Right cardiac atrium (tissue), 5 donors: ENCODE measurements at regions not wholly inside any gene's neighbourhood (a gene's known extent, or its start where the extent isn't known, plus 50 kb on each side); places are given as distances from the start of the nearest gene placed in this dataset.

Experiments
- ATAC-seq, 2 donors: fragments of 200-7000 bp; cut with Tn5 transposase; one replicate each; pipeline versions ENCODE4 v1.8.0 to v1.9.1; 2020; ENCODE audit warnings: moderate library complexity in 2 of 2, mild to moderate bottlenecking in 1 of 2
- DNase-seq, 3 donors: peaks; one replicate each; pipeline ENCODE4 v3.0.0-alpha.2; 2020
- H3K27ac ChIP-seq: one replicate; pipeline ENCODE4 v1.5.1; 2013; ENCODE audit warnings: mild to moderate bottlenecking, low read length, control low read depth, moderate library complexity
- H3K27me3 ChIP-seq: one replicate; pipeline ENCODE4 v1.6.1; 2013; ENCODE audit not compliant: control insufficient read depth, insufficient read depth
- H3K4me1 ChIP-seq: one replicate; pipeline ENCODE4 v1.6.1; 2013; ENCODE audit warnings: low read length; ENCODE audit not compliant: control insufficient read depth, insufficient read depth
- H3K4me3 ChIP-seq: one replicate; pipeline ENCODE4 v1.5.1; 2013; ENCODE audit warnings: low read length, control low read depth
- H3K9me3 ChIP-seq: one replicate; pipeline ENCODE4 v1.6.1; 2013; ENCODE audit warnings: low read length; ENCODE audit not compliant: control insufficient read depth
- WGBS: extraction: QIAGEN DNeasy Blood & Tissue Kit; methylation state at CpG from one replicate; pipeline ENCODE4 v1.1.7; 2013; 5-methylcytosine and 5-hydroxymethylcytosine counted together
- intact Hi-C, 4 donors: fragments of 100-400 bp; cut with DNase I; formaldehyde crosslinking; loops; one replicate each; pipeline versions ENCODE4 v1.11.0 to v1.14.0; 2022 to 2023
- donor health status: healthy with polysubstance abuse.
- donor health status: DM: no; HTN: yes; CAD: no.
- donor health status: DM: no; HTN: no; CAD: no.
- donor health status: DM: no; HTN: yes; CAD: no; lungs with severe emphysema.
- donor health status: DM: yes; HTN: yes; CAD: no.

GRCh38 chr6:147841547-147842148, 333.2 kb downstream of the SAMD5 start:
- H3K4me3 ChIP-seq = no peak overlapping the region
- H3K4me1 ChIP-seq = no peaks in the 10 kb centered on the region
- no peak for ATAC-seq
- no peak for DNase-seq
- intact Hi-C loops = no loop called here
- H3K27me3 ChIP-seq = no peaks in the 10 kb centered on the region
- 46% methylated on average over 1 of the region's 1 CpG for WGBS
- no peaks in the 10 kb centered on the region for H3K9me3 ChIP-seq
- H3K27ac ChIP-seq = no peak overlapping the region

- no peaks in the 10 kb centered on the region for H3K27me3 ChIP-seq
- no peak for ATAC-seq
- no peaks in the 10 kb centered on the region for H3K4me1 ChIP-seq
- no peak for DNase-seq
- intact Hi-C loops = no loop called here
- no peak overlapping the region for H3K4me3 ChIP-seq
- H3K27ac ChIP-seq = no peak overlapping the region
- WGBS = 48% methylated on average over 10 of the region's 10 CpGs
- H3K9me3 ChIP-seq = no peaks in the 10 kb centered on the region
These were observed 341.2 kb downstream of the SAMD5 start for GRCh38 chr6:147849401-147850330.

GRCh38 chr6:147852772-147853171, 344.3 kb downstream of the SAMD5 start:
- Histone ChIP-seq H3K9me3 (no peaks in the 10 kb centered on the region), H3K4me3 (no peak overlapping the region), H3K4me1 (no peaks in the 10 kb centered on the region), H3K27me3 (no peaks in the 10 kb centered on the region), H3K27ac (no peak overlapping the region)
- ATAC-seq = no peak
- no peak for DNase-seq
- intact Hi-C loops = no loop called here
- 88% methylated on average over 2 of the region's 2 CpGs for WGBS

- Histone ChIP-seq H3K27ac (no peak overlapping the region), H3K27me3 (no peaks in the 10 kb centered on the region), H3K4me1 (no peaks in the 10 kb centered on the region), H3K9me3 (no peaks in the 10 kb centered on the region), H3K4me3 (no peak overlapping the region)
- intact Hi-C loops = no loop called here
- ATAC-seq = no peak
- WGBS = 94% methylated on average over 3 of the region's 3 CpGs
- no peak for DNase-seq
These were observed 345.1 kb downstream of the SAMD5 start for GRCh38 chr6:147853574-147853973.

GRCh38 chr6:147855803-147856482, 347.5 kb downstream of the SAMD5 start:
- intact Hi-C loops = no loop called here
- ATAC-seq (no peak), DNase-seq (no peak)
- H3K9me3 ChIP-seq = no peaks in the 10 kb centered on the region
- H3K4me3 ChIP-seq = no peak overlapping the region
- WGBS = 96% methylated on average over 3 of the region's 3 CpGs
- no peaks in the 10 kb centered on the region for H3K4me1 ChIP-seq
- H3K27me3 ChIP-seq = no peaks in the 10 kb centered on the region
- no peak overlapping the region for H3K27ac ChIP-seq

GRCh38 chr6:147856687-147857086, 348.2 kb downstream of the SAMD5 start:
- DNase-seq (no peak), ATAC-seq (no peak)
- Histone ChIP-seq H3K4me3 (no peak overlapping the region), H3K27me3 (no peaks in the 10 kb centered on the region), H3K4me1 (no peaks in the 10 kb centered on the region), H3K27ac (no peak overlapping the region), H3K9me3 (no peaks in the 10 kb centered on the region)
- WGBS = 77% methylated on average over 5 of the region's 5 CpGs
- intact Hi-C loops = no loop called here

- Histone ChIP-seq H3K27ac (no peak overlapping the region), H3K4me3 (no peak overlapping the region), H3K9me3 (no peaks in the 10 kb centered on the region), H3K4me1 (no peaks in the 10 kb centered on the region), H3K27me3 (no peaks in the 10 kb centered on the region)
- ATAC-seq (no peak), DNase-seq (no peak)
- intact Hi-C loops = no loop called here
- WGBS = 89% methylated on average over 2 of the region's 2 CpGs
These were observed 349.9 kb downstream of the SAMD5 start for GRCh38 chr6:147858421-147858820.

GRCh38 chr6:147859071-147859470, 350.6 kb downstream of the SAMD5 start:
- 60% methylated on average over 4 of the region's 4 CpGs for WGBS
- Histone ChIP-seq H3K27me3 (no peaks in the 10 kb centered on the region), H3K9me3 (no peaks in the 10 kb centered on the region), H3K27ac (no peak overlapping the region), H3K4me1 (no peaks in the 10 kb centered on the region), H3K4me3 (no peak overlapping the region)
- DNase-seq (no peak), ATAC-seq (no peak)
- intact Hi-C loops = no loop called here

- Histone ChIP-seq H3K4me3 (no peak overlapping the region), H3K4me1 (no peaks in the 10 kb centered on the region), H3K27me3 (no peaks in the 10 kb centered on the region), H3K27ac (no peak overlapping the region), H3K9me3 (no peaks in the 10 kb centered on the region)
- DNase-seq (no peak), ATAC-seq (no peak)
- 77% methylated on average over 2 of the region's 2 CpGs for WGBS
- intact Hi-C loops = no loop called here
These were observed 353.2 kb downstream of the SAMD5 start for GRCh38 chr6:147861696-147862095.

- intact Hi-C loops = no loop called here
- no peaks in the 10 kb centered on the region for H3K4me1 ChIP-seq
These were observed 359.1 kb downstream of the SAMD5 start for GRCh38 chr6:147867433-147868226.

More at GRCh38 chr6:147867433-147868226, 359.1 kb downstream of the SAMD5 start:
- ATAC-seq = no peak
- H3K27ac ChIP-seq = no peak overlapping the region
- no peak for DNase-seq
- H3K4me3 ChIP-seq = no peak overlapping the region
- 89% methylated on average over 4 of the region's 4 CpGs for WGBS
- no peaks in the 10 kb centered on the region for H3K9me3 ChIP-seq
- no peaks in the 10 kb centered on the region for H3K27me3 ChIP-seq
